Ureter (tissue), 1 donor: ENCODE measurements at regions not wholly inside any gene's neighbourhood (a gene's known extent, or its start where the extent isn't known, plus 50 kb on each side); places are given as distances from the start of the nearest gene placed in this dataset.
"Not testable (repeated sequence)": the region's sequence is repeated elsewhere in the genome, so short reads cannot be mapped to it uniquely, and the experiment has no call there.

Source experiments
- DNase-seq: peaks from one replicate; pipeline ENCODE4 v3.0.0-alpha.2; 2020; ENCODE audit warnings: low spot score
- donor health status: DM: yes; HTN: yes; CAD: no.

GRCh38 chr5:176747670-176748072, 62.7 kb upstream of the UNC5A start:
- DNase-seq = no peak

GRCh38 chr5:176748073-176748966, 62.0 kb upstream of the UNC5A start:
- DNase-seq = no peak

GRCh38 chr5:176748967-176749935, 61.1 kb upstream of the UNC5A start:
- DNase-seq = peak; percentile 22

GRCh38 chr5:176750144-176750543, 60.2 kb upstream of the UNC5A start:
- DNase-seq = no peak

- DNase-seq = no peak
Observed at GRCh38 chr5:176754376-176754973, 55.9 kb upstream of the UNC5A start.

GRCh38 chr5:176755593-176755992, 54.8 kb upstream of the UNC5A start:
- DNase-seq = not testable (repeated sequence)

GRCh38 chr5:176757569-176757968, 52.8 kb upstream of the UNC5A start:
- not testable (repeated sequence) for DNase-seq
